ENCODE measurements at regions not wholly inside any gene's neighbourhood (a gene's known extent, or its start where the extent isn't known, plus 50 kb on each side); places are given as distances from the start of the nearest gene placed in this dataset.

- TF ChIP-seq EZH2 (IDR thresholded peaks at IDR 0.05; ENCODE audit: low read depth) (no peak), CTCF (conservative IDR thresholded peaks at IDR 0.05) (no peak)
Observed at GRCh38 chr15:34490417-34491193, 53.0 kb upstream of the GOLGA8A start.
